ENCODE measurements at regions not wholly inside any gene's neighbourhood (a gene's known extent, or its start where the extent isn't known, plus 50 kb on each side); places are given as distances from the start of the nearest gene placed in this dataset.

GRCh38 chr3:6260551-6261191 lies 600.2 kb upstream of the GRM7 start:
- no peak overlapping the region for H3K27ac ChIP-seq
- WGBS, 3 donors, result 80 to 86% (median 82%) methylated on average over 5 of the region's 5 CpGs
- H3K9me3 ChIP-seq, result no peaks in the 10 kb centered on the region
- DNase-seq, result no peak
- intact Hi-C loops (cut with DNase I), result no loop called here
- TF ChIP-seq EP300 (IDR thresholded peaks at IDR 0.05) (no peak), POLR2A (IDR thresholded peaks at IDR 0.05) (no peak), CTCF (IDR thresholded peaks at IDR 0.05) (no peak)
- H3K4me1 ChIP-seq (ENCODE audit: insufficient read depth), result no peaks in the 10 kb centered on the region
- no peak overlapping the region for H3K4me3 ChIP-seq
- no peaks in the 10 kb centered on the region for H3K36me3 ChIP-seq
- H3K27me3 ChIP-seq, result no peaks in the 10 kb centered on the region

GRCh38 chr3:6262010-6262409 lies 598.9 kb upstream of the GRM7 start:
- no peaks in the 10 kb centered on the region for H3K4me1 ChIP-seq (ENCODE audit: insufficient read depth)
- no peaks in the 10 kb centered on the region for H3K36me3 ChIP-seq
- TF ChIP-seq EP300 (IDR thresholded peaks at IDR 0.05) (no peak), CTCF (IDR thresholded peaks at IDR 0.05) (no peak), POLR2A (IDR thresholded peaks at IDR 0.05) (no peak)
- no peaks in the 10 kb centered on the region for H3K9me3 ChIP-seq
- no peak for DNase-seq
- H3K27me3 ChIP-seq, result no peaks in the 10 kb centered on the region
- intact Hi-C loops (cut with DNase I), result no loop called here
- H3K27ac ChIP-seq, result no peak overlapping the region
- H3K4me3 ChIP-seq, result no peak overlapping the region
- 57 to 78% (median 63%) methylated on average over 2 of the region's 2 CpGs for WGBS, 3 donors

- no peaks in the 10 kb centered on the region for H3K9me3 ChIP-seq
- no peak for TF ChIP-seq EP300 (IDR thresholded peaks at IDR 0.05)
- no peak for TF ChIP-seq POLR2A (IDR thresholded peaks at IDR 0.05)
- no peak for TF ChIP-seq CTCF (IDR thresholded peaks at IDR 0.05)
- 64 to 75% (median 71%) methylated on average over 1 of the region's 1 CpG for WGBS, 3 donors
Observed at GRCh38 chr3:6264036-6264435, 596.9 kb upstream of the GRM7 start.

GRCh38 chr3:6264906-6265305 lies 596.0 kb upstream of the GRM7 start:
- intact Hi-C loops (cut with DNase I), result no loop called here
- Histone ChIP-seq H3K4me1 (ENCODE audit: insufficient read depth) (no peaks in the 10 kb centered on the region), H3K36me3 (no peaks in the 10 kb centered on the region), H3K27ac (no peak overlapping the region), H3K9me3 (no peaks in the 10 kb centered on the region), H3K27me3 (no peaks in the 10 kb centered on the region), H3K4me3 (no peak overlapping the region)
- no peak for DNase-seq
- WGBS, 3 donors, result 69 to 90% (median 73%) methylated on average over 1 of the region's 1 CpG
- TF ChIP-seq CTCF (IDR thresholded peaks at IDR 0.05), result no peak
- no peak for TF ChIP-seq POLR2A (IDR thresholded peaks at IDR 0.05)

More at GRCh38 chr3:6264036-6264435, 596.9 kb upstream of the GRM7 start:
- Histone ChIP-seq H3K36me3 (no peaks in the 10 kb centered on the region), H3K27me3 (no peaks in the 10 kb centered on the region), H3K4me1 (ENCODE audit: insufficient read depth) (no peaks in the 10 kb centered on the region), H3K27ac (no peak overlapping the region), H3K4me3 (no peak overlapping the region)
- no peak for DNase-seq
- intact Hi-C loops (cut with DNase I), result no loop called here
